ENCODE measurements at regions not wholly inside any gene's neighbourhood (a gene's known extent, or its start where the extent isn't known, plus 50 kb on each side); places are given as distances from the start of the nearest gene placed in this dataset.

GRCh38 chr3:109888026-109888425 is 550.7 kb upstream of the DPPA4 start (continued):
- TF ChIP-seq ZNF281 (CRISPR knock-in tag; IDR thresholded peaks at IDR 0.05) (no peak), JAZF1 (CRISPR knock-in tag; IDR thresholded peaks at IDR 0.05) (no peak), HMGA2 (CRISPR knock-in tag; IDR thresholded peaks at IDR 0.05) (no peak), IRF2 (CRISPR knock-in tag; IDR thresholded peaks at IDR 0.05; ENCODE audit: borderline replicate concordance, low read depth) (no peak), ZNF423 (CRISPR knock-in tag; IDR thresholded peaks at IDR 0.05) (no peak)

- peaks cover 6% of the 10 kb centered on the region; the same call in 1 of the 2 replicates for H3K9me3 Mint-ChIP-seq
- TF ChIP-seq ZMAT4 (CRISPR knock-in tag; IDR thresholded peaks at IDR 0.05), result no peak
- TF ChIP-seq RORB (CRISPR knock-in tag; IDR thresholded peaks at IDR 0.05), result no peak
- TF ChIP-seq NR3C1 (CRISPR knock-in tag; conservative IDR thresholded peaks at IDR 0.05; ENCODE audit: low read depth), result no peak
- no peak for TF ChIP-seq ETV6 (CRISPR knock-in tag; IDR thresholded peaks at IDR 0.05)
- TF ChIP-seq, protein P1, sequence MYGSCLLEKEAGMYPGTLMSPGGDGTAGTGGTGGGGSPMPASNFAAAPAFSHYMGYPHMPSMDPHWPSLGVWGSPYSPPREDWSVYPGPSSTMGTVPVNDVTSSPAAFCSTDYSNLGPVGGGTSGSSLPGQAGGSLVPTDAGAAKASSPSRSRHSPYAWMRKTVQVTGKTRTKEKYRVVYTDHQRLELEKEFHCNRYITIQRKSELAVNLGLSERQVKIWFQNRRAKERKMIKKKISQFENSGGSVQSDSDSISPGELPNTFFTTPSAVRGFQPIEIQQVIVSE (CRISPR knock-in tag; IDR thresholded peaks at IDR 0.05; ENCODE audit: borderline replicate concordance), result no peak
- TF ChIP-seq, protein P2, sequence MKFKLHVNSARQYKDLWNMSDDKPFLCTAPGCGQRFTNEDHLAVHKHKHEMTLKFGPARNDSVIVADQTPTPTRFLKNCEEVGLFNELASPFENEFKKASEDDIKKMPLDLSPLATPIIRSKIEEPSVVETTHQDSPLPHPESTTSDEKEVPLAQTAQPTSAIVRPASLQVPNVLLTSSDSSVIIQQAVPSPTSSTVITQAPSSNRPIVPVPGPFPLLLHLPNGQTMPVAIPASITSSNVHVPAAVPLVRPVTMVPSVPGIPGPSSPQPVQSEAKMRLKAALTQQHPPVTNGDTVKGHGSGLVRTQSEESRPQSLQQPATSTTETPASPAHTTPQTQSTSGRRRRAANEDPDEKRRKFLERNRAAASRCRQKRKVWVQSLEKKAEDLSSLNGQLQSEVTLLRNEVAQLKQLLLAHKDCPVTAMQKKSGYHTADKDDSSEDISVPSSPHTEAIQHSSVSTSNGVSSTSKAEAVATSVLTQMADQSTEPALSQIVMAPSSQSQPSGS (CRISPR knock-in tag; IDR thresholded peaks at IDR 0.05; ENCODE audit: borderline replicate concordance, low read depth), result no peak
- no peak for TF ChIP-seq ELF4 (CRISPR knock-in tag; IDR thresholded peaks at IDR 0.05; ENCODE audit: low read depth)
- TF ChIP-seq MAX (CRISPR knock-in tag; IDR thresholded peaks at IDR 0.05), result no peak
- TF ChIP-seq RELA (CRISPR knock-in tag; IDR thresholded peaks at IDR 0.05; ENCODE audit: borderline replicate concordance), result no peak
- no peaks in the 10 kb centered on the region for H3K27me3 Mint-ChIP-seq (ENCODE audit: low read depth)
- ChIA-PET POLR2A (no interaction called here), CTCF (no interaction called here)
- no peak overlapping the region for H3K4me3 Mint-ChIP-seq
- DNase-seq (ENCODE audit: low spot score) (no peak), ATAC-seq (no peak)
- H3K36me3 Mint-ChIP-seq, result no peaks in the 10 kb centered on the region
- H3K27ac Mint-ChIP-seq, result no peak overlapping the region
- no peaks in the 10 kb centered on the region for H3K4me1 Mint-ChIP-seq
Measured at GRCh38 chr3:109897734-109898133, 560.4 kb upstream of the DPPA4 start.

GRCh38 chr3:109899925-109900324 is 562.6 kb upstream of the DPPA4 start:
- Mint-ChIP-seq H3K4me1 (no peaks in the 10 kb centered on the region), H3K9me3 (peaks cover 8% of the 10 kb centered on the region), H3K27me3 (ENCODE audit: low read depth) (no peaks in the 10 kb centered on the region), H3K4me3 (no peak overlapping the region), H3K36me3 (peaks cover 5% of the 10 kb centered on the region), H3K27ac (no peak overlapping the region)
- POLR2A ChIA-PET, result no interaction called here
- DNase-seq (ENCODE audit: low spot score) (no peak), ATAC-seq (no peak)
- CTCF ChIA-PET, result no interaction called here
- TF ChIP-seq NFATC4 (CRISPR knock-in tag; IDR thresholded peaks at IDR 0.05), result no peak

GRCh38 chr3:109900783-109901182 is 563.4 kb upstream of the DPPA4 start:
- Mint-ChIP-seq H3K36me3 (peaks cover 13% of the 10 kb centered on the region), H3K27ac (no peak overlapping the region), H3K4me3 (no peak overlapping the region), H3K4me1 (no peaks in the 10 kb centered on the region), H3K27me3 (ENCODE audit: low read depth) (no peaks in the 10 kb centered on the region), H3K9me3 (peaks cover 16% of the 10 kb centered on the region)
- CTCF ChIA-PET, result no interaction called here
- DNase-seq (ENCODE audit: low spot score), result no peak
- POLR2A ChIA-PET, result no interaction called here
- no peak for ATAC-seq
- TF ChIP-seq SMAD3 (CRISPR knock-in tag; IDR thresholded peaks at IDR 0.05; ENCODE audit: borderline replicate concordance) (no peak), TEAD1 (CRISPR knock-in tag; IDR thresholded peaks at IDR 0.05) (no peak), ATF1 (CRISPR knock-in tag; IDR thresholded peaks at IDR 0.05) (no peak), JUN (CRISPR knock-in tag; IDR thresholded peaks at IDR 0.05) (no peak), FOXP1 (CRISPR knock-in tag; IDR thresholded peaks at IDR 0.05; ENCODE audit: borderline replicate concordance) (no peak), ZNF423 (CRISPR knock-in tag; IDR thresholded peaks at IDR 0.05) (no peak), ATF6 (CRISPR knock-in tag; IDR thresholded peaks at IDR 0.05) (no peak), ESRRA (CRISPR knock-in tag; IDR thresholded peaks at IDR 0.05; ENCODE audit: borderline replicate concordance) (no peak), EMX1 (CRISPR knock-in tag; IDR thresholded peaks at IDR 0.05) (no peak)
- TF ChIP-seq, protein P3, sequence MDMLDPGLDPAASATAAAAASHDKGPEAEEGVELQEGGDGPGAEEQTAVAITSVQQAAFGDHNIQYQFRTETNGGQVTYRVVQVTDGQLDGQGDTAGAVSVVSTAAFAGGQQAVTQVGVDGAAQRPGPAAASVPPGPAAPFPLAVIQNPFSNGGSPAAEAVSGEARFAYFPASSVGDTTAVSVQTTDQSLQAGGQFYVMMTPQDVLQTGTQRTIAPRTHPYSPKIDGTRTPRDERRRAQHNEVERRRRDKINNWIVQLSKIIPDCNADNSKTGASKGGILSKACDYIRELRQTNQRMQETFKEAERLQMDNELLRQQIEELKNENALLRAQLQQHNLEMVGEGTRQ (CRISPR knock-in tag; IDR thresholded peaks at IDR 0.05), result no peak

All from WTC11 (cell line).